ENCODE measurements at regions not wholly inside any gene's neighbourhood (a gene's known extent, or its start where the extent isn't known, plus 50 kb on each side); places are given as distances from the start of the nearest gene placed in this dataset.

- Histone ChIP-seq H3K9me2 (replicated peaks; ENCODE audit: low read depth, low read length) (no peaks in the 10 kb centered on the region), H3F3A (ENCODE audit: low read depth) (no peaks in the 10 kb centered on the region), H3K79me2 (ENCODE audit: insufficient read depth, low read length) (no peaks in the 10 kb centered on the region), H3K36me3 (ENCODE audit: insufficient read depth, low read length) (no peaks in the 10 kb centered on the region), H3K4me1 (ENCODE audit: insufficient read depth, low read length, poor library complexity, severe bottlenecking) (no peaks in the 10 kb centered on the region), H3K9ac (ENCODE audit: low read depth, low read length, poor library complexity, severe bottlenecking) (no peak overlapping the region), H2AFZ (ENCODE audit: low read length) (no peak overlapping the region), H3K4me2 (ENCODE audit: low read depth, low read length, poor library complexity, severe bottlenecking) (no peak overlapping the region), H4K20me1 (ENCODE audit: insufficient read depth, low read length, poor library complexity, severe bottlenecking) (no peaks in the 10 kb centered on the region), H3K4me3 (ENCODE audit: low read length, poor library complexity, severe bottlenecking) (no peak overlapping the region), H3K9me3 (ENCODE audit: insufficient read depth, low read depth, low read length) (no peaks in the 10 kb centered on the region), H3K27me3 (ENCODE audit: insufficient read depth, low read length, poor library complexity, severe bottlenecking) (no peaks in the 10 kb centered on the region)
- TF ChIP-seq, protein P1, sequence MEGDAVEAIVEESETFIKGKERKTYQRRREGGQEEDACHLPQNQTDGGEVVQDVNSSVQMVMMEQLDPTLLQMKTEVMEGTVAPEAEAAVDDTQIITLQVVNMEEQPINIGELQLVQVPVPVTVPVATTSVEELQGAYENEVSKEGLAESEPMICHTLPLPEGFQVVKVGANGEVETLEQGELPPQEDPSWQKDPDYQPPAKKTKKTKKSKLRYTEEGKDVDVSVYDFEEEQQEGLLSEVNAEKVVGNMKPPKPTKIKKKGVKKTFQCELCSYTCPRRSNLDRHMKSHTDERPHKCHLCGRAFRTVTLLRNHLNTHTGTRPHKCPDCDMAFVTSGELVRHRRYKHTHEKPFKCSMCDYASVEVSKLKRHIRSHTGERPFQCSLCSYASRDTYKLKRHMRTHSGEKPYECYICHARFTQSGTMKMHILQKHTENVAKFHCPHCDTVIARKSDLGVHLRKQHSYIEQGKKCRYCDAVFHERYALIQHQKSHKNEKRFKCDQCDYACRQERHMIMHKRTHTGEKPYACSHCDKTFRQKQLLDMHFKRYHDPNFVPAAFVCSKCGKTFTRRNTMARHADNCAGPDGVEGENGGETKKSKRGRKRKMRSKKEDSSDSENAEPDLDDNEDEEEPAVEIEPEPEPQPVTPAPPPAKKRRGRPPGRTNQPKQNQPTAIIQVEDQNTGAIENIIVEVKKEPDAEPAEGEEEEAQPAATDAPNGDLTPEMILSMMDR (conservative IDR thresholded peaks at IDR 0.05; ENCODE audit: low read length), result no peak
- no peak for TF ChIP-seq EZH2phosphoT487 (IDR thresholded peaks at IDR 0.05; ENCODE audit: borderline replicate concordance)
Observed at GRCh38 chr2:76446872-76447271, 736.2 kb upstream of the GCFC2 start.

- no peak overlapping the region for H2AFZ ChIP-seq (ENCODE audit: low read length)
- no peaks in the 10 kb centered on the region for H3F3A ChIP-seq (ENCODE audit: low read depth)
- H3K9me3 ChIP-seq (ENCODE audit: insufficient read depth, low read depth, low read length), result no peaks in the 10 kb centered on the region
- no peak overlapping the region for H3K9ac ChIP-seq (ENCODE audit: low read depth, low read length, poor library complexity, severe bottlenecking)
- H3K9me2 ChIP-seq (replicated peaks; ENCODE audit: low read depth, low read length), result no peaks in the 10 kb centered on the region
- H4K20me1 ChIP-seq (ENCODE audit: insufficient read depth, low read length, poor library complexity, severe bottlenecking), result no peaks in the 10 kb centered on the region
- TF ChIP-seq EZH2phosphoT487 (IDR thresholded peaks at IDR 0.05; ENCODE audit: borderline replicate concordance), result no peak
- TF ChIP-seq, protein P1 (conservative IDR thresholded peaks at IDR 0.05; ENCODE audit: low read length), result no peak
- H3K36me3 ChIP-seq (ENCODE audit: insufficient read depth, low read length), result no peaks in the 10 kb centered on the region
- no peak overlapping the region for H3K4me2 ChIP-seq (ENCODE audit: low read depth, low read length, poor library complexity, severe bottlenecking)
- no peaks in the 10 kb centered on the region for H3K79me2 ChIP-seq (ENCODE audit: insufficient read depth, low read length)
- no peak overlapping the region for H3K4me3 ChIP-seq (ENCODE audit: low read length, poor library complexity, severe bottlenecking)
- H3K27me3 ChIP-seq (ENCODE audit: insufficient read depth, low read length, poor library complexity, severe bottlenecking), result no peaks in the 10 kb centered on the region
- H3K4me1 ChIP-seq (ENCODE audit: insufficient read depth, low read length, poor library complexity, severe bottlenecking), result no peaks in the 10 kb centered on the region
Observed at GRCh38 chr2:76445880-76446279, 735.2 kb upstream of the GCFC2 start.

- H3K79me2 ChIP-seq (ENCODE audit: insufficient read depth, low read length), result no peaks in the 10 kb centered on the region
- TF ChIP-seq, protein P1 (conservative IDR thresholded peaks at IDR 0.05; ENCODE audit: low read length), result no peak
- no peak for TF ChIP-seq EZH2phosphoT487 (IDR thresholded peaks at IDR 0.05; ENCODE audit: borderline replicate concordance)
- H3K27me3 ChIP-seq (ENCODE audit: insufficient read depth, low read length, poor library complexity, severe bottlenecking), result no peaks in the 10 kb centered on the region
Observed at GRCh38 chr2:76444732-76445131, 734.0 kb upstream of the GCFC2 start.

More at GRCh38 chr2:76444732-76445131, 734.0 kb upstream of the GCFC2 start:
- Histone ChIP-seq H3F3A (ENCODE audit: low read depth) (no peaks in the 10 kb centered on the region), H3K9me2 (replicated peaks; ENCODE audit: low read depth, low read length) (no peaks in the 10 kb centered on the region), H3K9me3 (ENCODE audit: insufficient read depth, low read depth, low read length) (no peaks in the 10 kb centered on the region), H3K4me1 (ENCODE audit: insufficient read depth, low read length, poor library complexity, severe bottlenecking) (no peaks in the 10 kb centered on the region), H3K4me3 (ENCODE audit: low read length, poor library complexity, severe bottlenecking) (no peak overlapping the region), H4K20me1 (ENCODE audit: insufficient read depth, low read length, poor library complexity, severe bottlenecking) (no peaks in the 10 kb centered on the region), H2AFZ (ENCODE audit: low read length) (no peak overlapping the region), H3K4me2 (ENCODE audit: low read depth, low read length, poor library complexity, severe bottlenecking) (no peak overlapping the region), H3K36me3 (ENCODE audit: insufficient read depth, low read length) (no peaks in the 10 kb centered on the region), H3K9ac (ENCODE audit: low read depth, low read length, poor library complexity, severe bottlenecking) (no peak overlapping the region)
